ENCODE measurements at regions not wholly inside any gene's neighbourhood (a gene's known extent, or its start where the extent isn't known, plus 50 kb on each side); places are given as distances from the start of the nearest gene placed in this dataset.

DNA sequence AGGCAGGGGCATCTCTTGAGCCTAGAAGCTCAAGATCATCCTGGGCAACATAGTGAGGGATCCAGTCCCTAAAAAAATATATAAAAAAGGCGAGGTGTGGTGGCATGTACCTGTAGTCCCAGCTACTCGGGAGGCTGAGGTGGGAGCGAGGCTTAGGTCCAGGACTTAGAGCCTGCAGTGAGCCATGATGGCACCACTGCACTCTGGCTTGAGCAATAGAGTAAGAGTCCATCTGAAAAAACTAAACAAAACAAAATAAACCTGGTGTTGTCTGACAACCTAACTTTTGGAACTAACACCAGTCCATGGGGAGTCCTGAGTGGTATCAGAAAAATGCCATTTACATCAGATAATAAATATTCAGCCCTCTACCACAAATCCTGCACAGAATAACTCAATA lies 110.1 kb upstream of the NRIP1 start:
- TF ChIP-seq CTCF (IDR thresholded peaks at IDR 0.05) (no peak), EZH2 (IDR thresholded peaks at IDR 0.05) (no peak)

All from neural progenitor cell (in vitro differentiated cells).